ENCODE measurements at regions not wholly inside any gene's neighbourhood (a gene's known extent, or its start where the extent isn't known, plus 50 kb on each side); places are given as distances from the start of the nearest gene placed in this dataset.

- Histone ChIP-seq H3K27me3 (ENCODE audit: control insufficient read depth, insufficient read depth, low read length) (peaks cover 21% of the 10 kb centered on the region), H2AFZ (replicated peaks; ENCODE audit: low read length, poor library complexity) (no peak overlapping the region), H3K9me1 (ENCODE audit: insufficient read depth, low read length) (no peaks in the 10 kb centered on the region), H3K18ac (ENCODE audit: low read depth, low read length) (no peak overlapping the region), H3K27ac (ENCODE audit: insufficient read depth, low read length) (no peak overlapping the region), H3K4ac (ENCODE audit: low read depth, low read length) (no peak overlapping the region), H4K91ac (ENCODE audit: insufficient read depth, low read depth, low read length) (no peak overlapping the region), H3K9me3 (ENCODE audit: control insufficient read depth, insufficient read depth, low read length) (no peaks in the 10 kb centered on the region), H4K5ac (ENCODE audit: low read depth, low read length) (no peak overlapping the region), H3K14ac (replicated peaks; ENCODE audit: low read depth, low read length) (no peak overlapping the region), H3K4me2 (ENCODE audit: low read depth, low read length) (no peak overlapping the region), H3K79me1 (ENCODE audit: low read depth in 1 of 2, low read length in 2 of 2) (no peaks in the 10 kb centered on the region), H2BK5ac (ENCODE audit: low read depth, low read length, poor library complexity, severe bottlenecking) (no peak overlapping the region), H2BK15ac (ENCODE audit: low read depth, low read length) (no peak overlapping the region), H3K9ac (ENCODE audit: low read depth, low read length) (no peak overlapping the region), H2BK20ac (ENCODE audit: low read depth, low read length) (no peak overlapping the region), H3K4me3 (ENCODE audit: insufficient read depth, low read depth, low read length) (no peak overlapping the region), H3K56ac (ENCODE audit: extremely low read depth, insufficient read depth, low read length) (no peak overlapping the region), H4K8ac (ENCODE audit: low read depth in 2 of 2, low read length in 2 of 2) (no peak overlapping the region), H2AK5ac (ENCODE audit: low read depth, low read length) (no peak overlapping the region), H4K20me1 (ENCODE audit: insufficient read depth, low read length) (no peaks in the 10 kb centered on the region), H3K23ac (ENCODE audit: low read depth, low read length) (no peak overlapping the region), H2BK120ac (ENCODE audit: low read depth, low read length) (no peak overlapping the region), H3K4me1 (ENCODE audit: control insufficient read depth, insufficient read depth, low read length) (no peaks in the 10 kb centered on the region), H3K36me3 (ENCODE audit: control insufficient read depth, insufficient read depth, low read length) (no peaks in the 10 kb centered on the region), H2AK9ac (replicated peaks; ENCODE audit: low read depth, low read length, poor library complexity) (no peak overlapping the region)
- TF ChIP-seq SMC3 (IDR thresholded peaks at IDR 0.05; ENCODE audit: low read depth, low read length) (no peak), FOS (IDR thresholded peaks at IDR 0.05; ENCODE audit: low read depth, low read length) (no peak), MXI1 (IDR thresholded peaks at IDR 0.05; ENCODE audit: borderline replicate concordance, low read depth, low read length) (no peak), CTCF (conservative IDR thresholded peaks at IDR 0.05; ENCODE audit: low read depth, low read length) (no peak), NFE2L2 (IDR thresholded peaks at IDR 0.05; ENCODE audit: low read depth, low read length) (no peak), ELK1 (IDR thresholded peaks at IDR 0.05; ENCODE audit: borderline replicate concordance, low read depth, low read length) (no peak), MAFK (IDR thresholded peaks at IDR 0.05; ENCODE audit: low read depth, low read length) (no peak), CEBPB (IDR thresholded peaks at IDR 0.05; ENCODE audit: low read depth, low read length) (no peak), MAZ (IDR thresholded peaks at IDR 0.05; ENCODE audit: borderline replicate concordance, low read depth, low read length) (no peak), RAD21 (IDR thresholded peaks at IDR 0.05; ENCODE audit: low read length) (no peak), RFX5 (IDR thresholded peaks at IDR 0.05; ENCODE audit: low read depth, low read length) (no peak), USF2 (IDR thresholded peaks at IDR 0.05; ENCODE audit: low read depth, low read length) (no peak), POLR2A (IDR thresholded peaks at IDR 0.05; ENCODE audit: low read depth, low read length) (no peak), BHLHE40 (IDR thresholded peaks at IDR 0.05; ENCODE audit: low read depth, low read length) (no peak), RCOR1 (IDR thresholded peaks at IDR 0.05; ENCODE audit: insufficient replicate concordance, low read length) (no peak), CHD1 (IDR thresholded peaks at IDR 0.05; ENCODE audit: low read depth, low read length) (no peak)
- no TSS peak for BruUV-seq (replicated peaks)
- no CpG with 5 or more reads among the region's 4 CpGs for WGBS, 2 experiments (ENCODE audit: extremely low coverage in 2 of 2, insufficient read length in 1 of 2)
- ATAC-seq (ENCODE audit: low read depth) = no peak
- intact Hi-C loops (cut with micrococcal nuclease) (no loop called here), dilution Hi-C loops (cut with HindIII; ENCODE audit: low sequenced_read_pairs, unreplicated experiment) (no loop called here), in situ Hi-C loops (cut with MboI; ENCODE audit: low sequenced_read_pairs) (no loop called here)
- no peak for DNase-seq
- ChIA-PET POLR2A (ENCODE audit: unreplicated experiment) (no interaction called here), CTCF (no interaction called here)
These were observed 111.3 kb upstream of the PODXL start for GRCh38 chr7:131667699-131668098.

Measured in IMR-90 (cell line).